AG10803 (cell line): ENCODE measurements at regions not wholly inside any gene's neighbourhood (a gene's known extent, or its start where the extent isn't known, plus 50 kb on each side); places are given as distances from the start of the nearest gene placed in this dataset.

Experiments
- DNase-seq: peaks from one replicate; pipeline ENCODE4 v3.0.0; 2010; ENCODE audit warnings: low read depth
- H3K4me3 ChIP-seq: 2 replicates; pipeline ENCODE4 v1.5.1; 2011; ENCODE audit warnings: mild to moderate bottlenecking, low read length, control low read depth
- CTCF ChIP-seq: conservative IDR thresholded peaks from 2 replicates; pipeline ENCODE4 v1.5.1; 2011; ENCODE audit warnings: mild to moderate bottlenecking, low read length, control low read depth, inconsistent platforms

GRCh38 chr1:191558379-191558778 lies 599.9 kb upstream of the RGS18 start:
- no peak for DNase-seq
- no peak for TF ChIP-seq CTCF
- H3K4me3 ChIP-seq, result no peak overlapping the region

- no peak for TF ChIP-seq CTCF
- no peak for DNase-seq
These were observed 597.0 kb upstream of the RGS18 start for GRCh38 chr1:191561276-191561675.

GRCh38 chr1:191564275-191564674 lies 594.0 kb upstream of the RGS18 start:
- TF ChIP-seq CTCF, result no peak
- no peak for DNase-seq
- no peak overlapping the region for H3K4me3 ChIP-seq

More at GRCh38 chr1:191561276-191561675, 597.0 kb upstream of the RGS18 start:
- H3K4me3 ChIP-seq, result no peak overlapping the region

GRCh38 chr1:191572479-191572878 lies 585.8 kb upstream of the RGS18 start:
- no peak for TF ChIP-seq CTCF
- H3K4me3 ChIP-seq, result no peak overlapping the region
- DNase-seq, result no peak

- H3K4me3 ChIP-seq, result no peak overlapping the region
- DNase-seq, result no peak
- TF ChIP-seq CTCF, result no peak
These were observed 583.1 kb upstream of the RGS18 start for GRCh38 chr1:191575180-191575579.

- no peak for TF ChIP-seq CTCF
- no peak for DNase-seq
- H3K4me3 ChIP-seq, result no peak overlapping the region
These were observed 582.5 kb upstream of the RGS18 start for GRCh38 chr1:191575746-191576145.

- no peak for DNase-seq
- no peak overlapping the region for H3K4me3 ChIP-seq
- TF ChIP-seq CTCF, result no peak
These were observed 581.0 kb upstream of the RGS18 start for GRCh38 chr1:191577213-191577612.
